ENCODE measurements at regions not wholly inside any gene's neighbourhood (a gene's known extent, or its start where the extent isn't known, plus 50 kb on each side); places are given as distances from the start of the nearest gene placed in this dataset.

DNA sequence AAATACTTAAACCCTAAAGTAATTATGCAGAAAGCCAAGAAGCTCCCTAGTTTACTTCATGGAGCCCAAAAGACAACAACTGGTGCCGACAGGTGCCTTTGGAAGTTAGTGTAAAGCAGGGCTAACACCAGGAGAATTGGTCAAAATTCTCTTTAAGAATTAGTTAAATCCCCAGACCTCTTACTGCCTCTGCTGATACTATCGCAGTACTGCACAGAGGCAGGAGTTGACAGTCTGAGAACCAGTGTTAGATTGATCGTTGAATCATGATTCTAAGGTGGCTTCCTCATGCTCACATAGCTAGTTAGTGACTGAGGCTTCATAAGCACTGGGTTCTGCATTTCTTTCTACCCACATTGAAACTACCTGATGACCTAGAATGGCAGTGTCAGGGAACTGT lies 445.0 kb downstream of the XIRP2 start:
- Histone ChIP-seq H3K4me3 (ENCODE audit: low read depth in 1 of 3, low read length in 3 of 3) (no peak overlapping the region), H3K4me1 (ENCODE audit: control insufficient read depth in 4 of 4, insufficient read depth in 4 of 4, low read length in 3 of 4) (no peaks in the 10 kb centered on the region), H3K27me3 (ENCODE audit: control insufficient read depth in 4 of 4, insufficient read depth in 4 of 4, low read length in 3 of 4) (peaks cover 0 to 3% (median 0%) of the 10 kb centered on the region in 4 donors), H3K27ac (ENCODE audit: low read depth in 1 of 2, low read length in 2 of 2) (no peak overlapping the region), H3K36me3 (ENCODE audit: control insufficient read depth in 4 of 4, insufficient read depth in 3 of 4, low read depth in 1 of 4, low read length in 3 of 4) (no peaks in the 10 kb centered on the region), H3K9ac (ENCODE audit: low read depth in 1 of 2, low read length in 2 of 2) (no peak overlapping the region), H3K9me3 (ENCODE audit: control insufficient read depth in 4 of 4, low read length in 3 of 4) (no peaks in the 10 kb centered on the region)
- TF ChIP-seq GABPA (IDR thresholded peaks at IDR 0.05 in 1 of 2, conservative IDR thresholded peaks at IDR 0.05 in 1 of 2) (no peak), RAD21 (IDR thresholded peaks at IDR 0.05) (no peak), RXRA (IDR thresholded peaks at IDR 0.05) (no peak), YY1 (IDR thresholded peaks at IDR 0.05) (no peak), TAF1 (conservative IDR thresholded peaks at IDR 0.05) (no peak), JUND (IDR thresholded peaks at IDR 0.05) (no peak), ATF3 (IDR thresholded peaks at IDR 0.05) (no peak), FOXA1 (IDR thresholded peaks at IDR 0.05) (no peak), CTCF (IDR thresholded peaks at IDR 0.05; ENCODE audit: low read depth, low read length, missing input control) (no peak), MAX (IDR thresholded peaks at IDR 0.05) (no peak), SP1 (IDR thresholded peaks at IDR 0.05) (no peak), NR2F2 (IDR thresholded peaks at IDR 0.05) (no peak), EGR1 (IDR thresholded peaks at IDR 0.05; ENCODE audit: low read depth in 2 of 2) (no peak), HNF4A (conservative IDR thresholded peaks at IDR 0.05) (no peak), HNF4G (IDR thresholded peaks at IDR 0.05) (no peak), FOXA2 (IDR thresholded peaks at IDR 0.05) (no peak), ZBTB33 (IDR thresholded peaks at IDR 0.05) (no peak)
- TF ChIP-seq, protein P1, sequence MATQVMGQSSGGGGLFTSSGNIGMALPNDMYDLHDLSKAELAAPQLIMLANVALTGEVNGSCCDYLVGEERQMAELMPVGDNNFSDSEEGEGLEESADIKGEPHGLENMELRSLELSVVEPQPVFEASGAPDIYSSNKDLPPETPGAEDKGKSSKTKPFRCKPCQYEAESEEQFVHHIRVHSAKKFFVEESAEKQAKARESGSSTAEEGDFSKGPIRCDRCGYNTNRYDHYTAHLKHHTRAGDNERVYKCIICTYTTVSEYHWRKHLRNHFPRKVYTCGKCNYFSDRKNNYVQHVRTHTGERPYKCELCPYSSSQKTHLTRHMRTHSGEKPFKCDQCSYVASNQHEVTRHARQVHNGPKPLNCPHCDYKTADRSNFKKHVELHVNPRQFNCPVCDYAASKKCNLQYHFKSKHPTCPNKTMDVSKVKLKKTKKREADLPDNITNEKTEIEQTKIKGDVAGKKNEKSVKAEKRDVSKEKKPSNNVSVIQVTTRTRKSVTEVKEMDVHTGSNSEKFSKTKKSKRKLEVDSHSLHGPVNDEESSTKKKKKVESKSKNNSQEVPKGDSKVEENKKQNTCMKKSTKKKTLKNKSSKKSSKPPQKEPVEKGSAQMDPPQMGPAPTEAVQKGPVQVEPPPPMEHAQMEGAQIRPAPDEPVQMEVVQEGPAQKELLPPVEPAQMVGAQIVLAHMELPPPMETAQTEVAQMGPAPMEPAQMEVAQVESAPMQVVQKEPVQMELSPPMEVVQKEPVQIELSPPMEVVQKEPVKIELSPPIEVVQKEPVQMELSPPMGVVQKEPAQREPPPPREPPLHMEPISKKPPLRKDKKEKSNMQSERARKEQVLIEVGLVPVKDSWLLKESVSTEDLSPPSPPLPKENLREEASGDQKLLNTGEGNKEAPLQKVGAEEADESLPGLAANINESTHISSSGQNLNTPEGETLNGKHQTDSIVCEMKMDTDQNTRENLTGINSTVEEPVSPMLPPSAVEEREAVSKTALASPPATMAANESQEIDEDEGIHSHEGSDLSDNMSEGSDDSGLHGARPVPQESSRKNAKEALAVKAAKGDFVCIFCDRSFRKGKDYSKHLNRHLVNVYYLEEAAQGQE (IDR thresholded peaks at IDR 0.05): no peak
- DNase-seq (ENCODE audit: low spot score): no peak
- whole genome bisulfite sequencing: 56% methylated on average over 3 of the region's 3 CpGs
